Stimulated activated memory B cell treated with anti-CD40 and anti-IgM and Interleukin-4, amounts not matched to agents 10 μg/mL and 1 μg/mL and 100 μg/mL, for 72 hours (primary cell): ENCODE measurements at regions not wholly inside any gene's neighbourhood (a gene's known extent, or its start where the extent isn't known, plus 50 kb on each side); places are given as distances from the start of the nearest gene placed in this dataset.
"Not testable (repeated sequence)": the region's sequence is repeated elsewhere in the genome, so short reads cannot be mapped to it uniquely, and the experiment has no call there.

Experiments
- ATAC-seq: fragments of 150-1000 bp; cut with Tn5 transposase; 2 replicates; pipeline ENCODE4 v1.10.0; 2021
- H3K27ac Mint-ChIP-seq: one replicate; pipeline ENCODE4 v1.8.0; 2022; ENCODE audit warnings: mild to moderate bottlenecking, mixed read lengths
- H3K27me3 Mint-ChIP-seq: one replicate; pipeline ENCODE4 v1.8.0; 2022; ENCODE audit warnings: mixed read lengths
- H3K36me3 Mint-ChIP-seq: one replicate; pipeline ENCODE4 v1.8.0; 2022; ENCODE audit warnings: mixed read lengths
- H3K4me1 Mint-ChIP-seq: one replicate; pipeline ENCODE4 v1.8.0; 2022; ENCODE audit warnings: mixed read lengths
- H3K4me3 Mint-ChIP-seq: one replicate; pipeline ENCODE4 v1.8.0; 2022; ENCODE audit warnings: mild to moderate bottlenecking, moderate library complexity, mixed read lengths
- H3K9me3 Mint-ChIP-seq: one replicate; pipeline ENCODE4 v1.8.0; 2022; ENCODE audit warnings: mixed read lengths

DNA sequence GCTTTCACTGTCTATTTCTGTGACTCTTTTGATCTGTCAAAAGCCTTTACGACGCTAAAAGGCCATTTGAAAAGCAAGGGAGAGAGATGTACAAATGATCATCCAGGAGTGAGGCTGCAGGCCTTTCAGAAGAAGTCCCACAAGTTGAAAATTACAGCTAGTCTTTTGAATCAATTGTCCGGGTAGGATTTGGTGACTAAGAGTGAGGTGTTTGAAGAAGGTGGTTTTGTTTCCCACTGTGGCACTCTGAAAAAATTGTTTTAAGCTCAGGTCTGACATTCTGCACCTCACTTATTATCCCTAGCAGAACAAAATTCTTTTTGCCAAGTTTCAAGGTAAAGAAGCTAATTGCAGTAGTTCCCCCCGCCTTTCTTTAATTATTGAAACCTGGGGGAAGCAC is 50.8 kb upstream of the TMEM108 start:
- Mint-ChIP-seq H3K27me3 (peaks cover 22% of the 10 kb centered on the region), H3K4me3 (no peak overlapping the region), H3K9me3 (peaks cover 3% of the 10 kb centered on the region), H3K4me1 (no peaks in the 10 kb centered on the region), H3K27ac (no peak overlapping the region), H3K36me3 (no peaks in the 10 kb centered on the region)
- no peak for ATAC-seq

DNA sequence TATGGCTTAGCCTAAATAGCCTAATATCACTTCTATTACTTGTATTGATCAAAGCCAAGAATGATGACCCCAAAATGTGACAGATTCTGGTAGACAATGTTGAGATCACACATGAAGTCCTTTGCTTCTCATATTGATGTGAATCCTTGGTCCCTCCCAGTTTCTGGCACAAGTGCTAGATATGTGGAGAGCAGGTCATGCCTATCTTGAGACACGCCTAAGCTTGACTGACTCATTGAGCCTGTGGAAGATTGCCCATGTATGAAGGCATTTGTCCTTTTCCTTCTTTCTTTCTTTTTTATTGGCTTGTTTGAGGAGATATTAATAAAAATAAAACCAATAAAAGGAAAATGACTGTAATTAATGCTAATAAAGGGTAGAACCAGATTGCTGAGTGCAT is 54.0 kb upstream of the TMEM108 start:
- no peaks in the 10 kb centered on the region for H3K36me3 Mint-ChIP-seq
- ATAC-seq, result no peak
- peaks cover 22% of the 10 kb centered on the region for H3K27me3 Mint-ChIP-seq
- H3K4me3 Mint-ChIP-seq, result no peak overlapping the region
- H3K4me1 Mint-ChIP-seq, result no peaks in the 10 kb centered on the region
- peaks cover 3% of the 10 kb centered on the region for H3K9me3 Mint-ChIP-seq
- H3K27ac Mint-ChIP-seq, result no peak overlapping the region

DNA sequence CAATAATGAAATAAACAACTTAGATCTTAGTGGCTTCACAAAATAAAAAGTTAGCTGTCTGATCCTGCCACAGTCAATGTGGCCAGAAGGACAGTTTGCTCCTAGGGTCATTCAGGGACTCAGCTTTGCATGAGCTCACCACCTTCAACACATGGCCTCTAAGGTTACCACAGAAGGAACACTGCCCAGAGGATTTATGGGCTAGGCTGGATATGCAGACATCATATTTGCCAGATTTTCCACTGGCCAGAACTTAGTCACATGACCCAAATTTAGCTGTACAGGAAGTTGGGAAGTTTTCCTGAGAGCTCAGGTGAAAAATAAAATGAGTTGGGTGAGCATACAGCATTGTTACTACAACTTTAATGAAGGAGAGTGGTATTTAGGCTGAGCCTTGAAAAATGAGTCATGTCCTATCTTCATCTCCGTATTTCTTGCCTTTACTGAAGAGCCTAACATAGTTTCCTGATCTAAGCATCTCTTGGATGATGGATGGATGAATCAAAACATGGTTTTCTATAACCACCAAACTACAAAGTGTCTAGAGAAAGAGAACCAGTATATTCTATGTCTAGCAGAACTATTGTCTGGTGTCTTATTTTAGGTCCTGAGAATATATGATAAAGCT is 54.9 kb upstream of the TMEM108 start:
- Mint-ChIP-seq H3K36me3 (no peaks in the 10 kb centered on the region), H3K4me1 (peaks cover 5% of the 10 kb centered on the region), H3K4me3 (no peak overlapping the region)

DNA sequence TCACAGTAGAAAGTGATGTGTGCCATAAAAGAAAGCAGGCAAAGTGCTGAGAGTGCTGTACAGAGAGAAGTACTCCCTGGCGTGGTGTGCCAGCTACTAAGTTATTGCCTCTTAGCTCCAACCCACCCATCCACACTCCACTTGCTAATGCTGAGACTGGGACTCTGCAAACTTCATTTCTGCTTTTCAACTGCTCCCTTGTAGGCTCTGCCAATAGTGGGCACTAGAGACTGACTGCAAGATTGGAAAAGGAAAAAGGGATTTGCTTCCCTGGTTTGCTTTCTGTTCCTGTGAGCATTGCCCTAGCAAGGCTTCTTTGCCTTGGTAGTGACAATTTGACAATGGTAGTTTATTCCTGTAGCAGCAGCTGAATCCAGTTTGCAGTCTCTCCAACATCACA is 56.5 kb upstream of the TMEM108 start:
- Mint-ChIP-seq H3K4me1 (peaks cover 12% of the 10 kb centered on the region), H3K9me3 (peaks cover 3% of the 10 kb centered on the region), H3K36me3 (no peaks in the 10 kb centered on the region), H3K27me3 (peaks cover 13% of the 10 kb centered on the region), H3K27ac (no peak overlapping the region), H3K4me3 (no peak overlapping the region)
- no peak for ATAC-seq

More for the DNA sequence above, 54.9 kb upstream of the TMEM108 start:
- H3K27me3 Mint-ChIP-seq, result peaks cover 22% of the 10 kb centered on the region
- ATAC-seq, result no peak
- H3K27ac Mint-ChIP-seq, result no peak overlapping the region
- H3K9me3 Mint-ChIP-seq, result peaks cover 3% of the 10 kb centered on the region

DNA sequence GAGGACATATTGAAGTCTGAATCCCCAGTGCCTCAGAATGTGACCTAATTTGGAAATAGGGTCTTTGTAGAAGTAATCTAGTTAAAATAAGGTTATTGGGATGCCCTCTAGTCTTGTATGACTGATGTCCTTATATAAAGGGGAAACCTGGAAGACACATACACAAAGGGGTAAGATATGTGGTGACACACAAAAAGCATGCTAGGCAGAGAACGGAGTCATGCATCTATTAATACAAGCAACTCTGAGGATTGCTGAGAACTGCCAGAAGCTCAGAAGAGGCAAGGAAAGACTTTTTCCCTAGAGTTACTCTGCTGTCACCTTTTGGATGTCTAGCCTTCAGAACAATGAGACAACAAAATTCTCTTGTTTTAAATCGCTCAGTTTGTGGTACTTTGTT is 58.1 kb upstream of the TMEM108 start:
- peaks cover 12% of the 10 kb centered on the region for H3K4me1 Mint-ChIP-seq
- ATAC-seq, result no peak
- no peak overlapping the region for H3K4me3 Mint-ChIP-seq
- H3K9me3 Mint-ChIP-seq, result no peaks in the 10 kb centered on the region
- H3K27ac Mint-ChIP-seq, result no peak overlapping the region
- H3K27me3 Mint-ChIP-seq, result no peaks in the 10 kb centered on the region
- H3K36me3 Mint-ChIP-seq, result no peaks in the 10 kb centered on the region

DNA sequence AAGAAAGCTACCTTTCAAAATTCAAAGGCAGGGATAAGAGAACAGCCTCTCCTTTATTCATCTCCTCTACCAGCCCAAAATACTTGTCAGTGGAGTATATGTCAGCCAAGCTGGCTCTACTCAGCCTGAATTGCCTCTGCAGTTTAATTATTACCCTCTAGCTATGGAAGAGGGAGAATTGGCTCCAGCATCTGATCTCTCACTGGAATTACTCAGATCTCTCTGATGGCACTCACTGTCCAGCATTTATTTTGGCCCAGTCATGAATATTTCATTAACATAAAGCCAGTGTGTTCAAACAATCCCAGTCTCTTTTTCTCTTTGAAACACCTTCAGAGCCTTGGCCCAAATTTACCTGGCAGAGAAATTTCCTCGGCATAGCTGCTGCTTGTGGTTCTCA is 58.6 kb upstream of the TMEM108 start:
- Mint-ChIP-seq H3K36me3 (no peaks in the 10 kb centered on the region), H3K9me3 (no peaks in the 10 kb centered on the region), H3K4me3 (no peak overlapping the region), H3K4me1 (peaks cover 12% of the 10 kb centered on the region), H3K27me3 (no peaks in the 10 kb centered on the region), H3K27ac (no peak overlapping the region)
- no peak for ATAC-seq

DNA sequence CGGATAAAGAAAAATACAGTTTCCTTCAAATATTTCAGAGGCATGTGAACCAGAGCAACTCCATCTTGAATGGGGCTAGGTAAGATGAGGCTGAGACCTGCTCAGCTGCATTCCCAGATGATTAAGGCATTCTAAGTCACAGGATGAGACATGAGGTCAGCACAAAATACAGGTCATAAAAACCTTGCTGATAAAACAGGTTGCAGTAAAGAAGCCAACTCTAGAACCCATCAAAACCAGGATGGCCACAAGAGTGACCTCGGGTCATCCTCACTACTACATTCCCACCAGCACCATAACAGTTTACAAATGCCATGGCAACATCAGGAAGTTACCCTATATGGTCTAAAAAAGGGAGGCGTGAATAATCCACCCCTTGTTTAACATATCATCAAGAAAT is 59.2 kb upstream of the TMEM108 start:
- peaks cover 12% of the 10 kb centered on the region for H3K4me1 Mint-ChIP-seq
- H3K27ac Mint-ChIP-seq, ATAC-seq, H3K27me3 Mint-ChIP-seq, H3K4me3 Mint-ChIP-seq, H3K9me3 Mint-ChIP-seq, H3K36me3 Mint-ChIP-seq: not testable (repeated sequence)

DNA sequence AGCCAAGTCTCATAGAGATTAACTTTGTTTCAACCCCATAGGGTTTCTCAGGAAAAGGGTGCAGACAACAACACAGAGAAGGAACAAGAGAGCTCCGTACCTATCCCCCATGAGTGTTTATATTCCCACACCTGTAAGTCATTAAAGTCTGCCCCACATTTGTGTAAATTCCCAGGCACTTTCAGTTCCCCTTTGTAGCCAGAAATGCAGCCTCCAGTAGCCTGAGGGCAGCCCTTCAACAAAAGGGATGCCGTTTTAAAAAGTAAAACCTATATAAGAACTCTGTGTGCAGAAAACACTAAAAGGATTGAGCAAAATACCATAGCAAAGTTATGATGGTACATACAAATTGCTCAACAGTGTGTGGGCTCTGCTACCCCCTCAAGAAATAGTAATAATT is 59.7 kb upstream of the TMEM108 start:
- peak; percentile 68 for ATAC-seq
- Mint-ChIP-seq H3K4me3 (no peak overlapping the region), H3K9me3 (no peaks in the 10 kb centered on the region), H3K27ac (no peak overlapping the region), H3K4me1 (peaks cover 12% of the 10 kb centered on the region), H3K36me3 (no peaks in the 10 kb centered on the region), H3K27me3 (no peaks in the 10 kb centered on the region)

DNA sequence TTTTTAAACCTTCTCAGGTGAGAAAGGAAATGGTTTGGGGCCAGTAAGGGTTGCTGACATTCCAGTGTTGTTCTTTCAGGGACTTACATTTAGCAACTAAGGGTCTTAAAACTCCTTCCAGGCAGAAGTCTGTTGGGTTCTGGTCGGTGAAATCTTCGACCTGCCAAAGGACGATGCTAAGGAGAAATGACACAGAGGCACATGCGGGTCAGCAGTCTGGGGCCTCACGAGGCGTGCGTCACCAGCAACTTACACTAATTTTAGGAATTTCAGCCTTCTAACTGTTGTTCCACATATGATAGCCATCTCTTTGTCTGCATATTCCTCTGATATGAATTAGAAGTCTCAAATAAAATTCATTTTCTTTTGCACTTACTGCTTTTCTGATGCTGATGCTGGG is 64.1 kb upstream of the TMEM108 start:
- H3K36me3 Mint-ChIP-seq, result no peaks in the 10 kb centered on the region
- H3K27me3 Mint-ChIP-seq, result no peaks in the 10 kb centered on the region
- H3K27ac Mint-ChIP-seq, result no peak overlapping the region
- peaks cover 12% of the 10 kb centered on the region for H3K4me1 Mint-ChIP-seq
- H3K4me3 Mint-ChIP-seq, result no peak overlapping the region
- ATAC-seq, result no peak
- peaks cover 3% of the 10 kb centered on the region for H3K9me3 Mint-ChIP-seq

DNA sequence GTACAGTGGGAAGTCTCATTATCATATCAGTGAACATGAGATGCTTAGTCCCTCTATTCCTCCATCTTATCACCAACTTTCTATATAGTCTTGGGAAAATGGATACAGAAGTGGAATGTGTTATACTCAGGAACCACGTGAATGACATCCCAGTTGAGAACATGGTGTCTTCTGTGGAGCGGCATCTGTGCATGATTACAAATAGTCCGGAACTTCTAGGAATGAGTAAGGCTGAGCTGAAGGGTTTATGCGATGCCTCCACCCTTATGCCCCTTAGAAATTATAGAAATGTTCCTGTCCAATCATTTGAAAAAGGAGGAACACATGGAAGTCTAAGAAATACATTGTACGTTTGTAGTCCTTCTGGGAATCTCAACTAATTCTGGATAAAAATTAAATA is 64.8 kb upstream of the TMEM108 start:
- ATAC-seq, result no peak
- H3K4me1 Mint-ChIP-seq, result peaks cover 9% of the 10 kb centered on the region
- no peaks in the 10 kb centered on the region for H3K36me3 Mint-ChIP-seq
- H3K4me3 Mint-ChIP-seq, result no peak overlapping the region
- H3K27ac Mint-ChIP-seq, result no peak overlapping the region
- H3K27me3 Mint-ChIP-seq, result no peaks in the 10 kb centered on the region
- H3K9me3 Mint-ChIP-seq, result peaks cover 3% of the 10 kb centered on the region

DNA sequence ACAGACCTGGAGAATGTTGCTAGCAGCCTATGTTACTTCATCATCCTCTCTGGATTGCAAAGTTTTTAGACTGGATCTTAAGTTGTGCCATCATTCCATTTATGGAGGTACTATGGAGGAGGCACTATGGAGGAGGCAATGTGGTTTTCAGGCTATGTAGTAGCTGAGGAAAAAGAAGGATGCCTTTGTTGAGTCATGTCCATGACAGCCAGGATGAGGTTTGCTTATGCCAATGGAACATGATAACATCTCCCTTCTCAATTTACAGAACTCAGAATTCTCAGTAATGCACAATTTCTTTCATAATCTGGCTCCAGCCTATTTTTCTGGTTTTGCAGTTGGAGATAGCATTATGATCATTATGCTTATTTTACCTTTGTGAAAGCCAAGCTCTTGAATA is 65.9 kb upstream of the TMEM108 start:
- Mint-ChIP-seq H3K4me3 (no peak overlapping the region), H3K27ac (no peak overlapping the region), H3K27me3 (no peaks in the 10 kb centered on the region), H3K9me3 (peaks cover 3% of the 10 kb centered on the region), H3K4me1 (no peaks in the 10 kb centered on the region), H3K36me3 (no peaks in the 10 kb centered on the region)
- no peak for ATAC-seq

DNA sequence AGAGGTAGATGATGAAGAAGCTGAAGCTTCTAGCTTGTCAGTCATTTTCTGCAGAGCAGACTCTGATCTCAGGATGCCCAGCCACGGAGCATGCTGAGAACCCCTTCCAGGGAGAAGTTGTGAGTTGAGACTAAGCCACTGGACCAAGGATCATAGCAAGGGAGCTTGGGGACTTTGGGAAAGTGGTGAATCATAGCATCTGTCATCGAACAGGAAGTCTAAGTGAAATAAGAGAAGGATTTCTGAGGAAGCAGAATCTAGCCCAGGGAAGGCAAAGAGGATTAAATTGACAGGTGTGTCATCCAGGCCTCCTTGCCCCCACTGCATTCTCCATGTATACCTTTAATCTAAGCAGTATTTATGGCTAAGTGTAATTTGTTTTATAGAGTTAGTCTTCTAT is 71.8 kb upstream of the TMEM108 start:
- Mint-ChIP-seq H3K9me3 (peaks cover 6% of the 10 kb centered on the region), H3K4me3 (no peak overlapping the region), H3K27me3 (no peaks in the 10 kb centered on the region), H3K4me1 (no peaks in the 10 kb centered on the region), H3K27ac (no peak overlapping the region), H3K36me3 (no peaks in the 10 kb centered on the region)
- peak; percentile 47 for ATAC-seq

DNA sequence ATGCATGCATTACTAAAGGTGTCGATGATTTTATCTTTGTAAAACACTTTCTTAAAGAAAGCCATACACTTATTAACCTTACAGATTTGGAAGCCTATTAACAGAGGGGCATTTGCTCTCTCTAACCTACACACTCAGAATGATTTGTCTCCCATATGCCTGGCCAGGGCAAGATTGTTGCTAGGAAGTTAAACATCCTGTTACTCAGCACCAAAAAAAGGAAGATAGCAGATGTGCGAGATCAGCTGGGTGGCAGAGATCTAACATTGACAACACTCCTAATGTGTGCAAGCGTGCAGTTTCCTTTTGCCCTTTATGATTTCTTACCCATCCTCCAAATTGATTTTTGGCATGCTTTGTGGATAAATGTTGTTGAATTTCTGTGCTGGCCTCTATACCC is 73.9 kb upstream of the TMEM108 start:
- Mint-ChIP-seq H3K9me3 (peaks cover 3% of the 10 kb centered on the region), H3K27ac (no peak overlapping the region), H3K36me3 (no peaks in the 10 kb centered on the region), H3K4me1 (no peaks in the 10 kb centered on the region), H3K27me3 (no peaks in the 10 kb centered on the region), H3K4me3 (no peak overlapping the region)
- ATAC-seq, result no peak

DNA sequence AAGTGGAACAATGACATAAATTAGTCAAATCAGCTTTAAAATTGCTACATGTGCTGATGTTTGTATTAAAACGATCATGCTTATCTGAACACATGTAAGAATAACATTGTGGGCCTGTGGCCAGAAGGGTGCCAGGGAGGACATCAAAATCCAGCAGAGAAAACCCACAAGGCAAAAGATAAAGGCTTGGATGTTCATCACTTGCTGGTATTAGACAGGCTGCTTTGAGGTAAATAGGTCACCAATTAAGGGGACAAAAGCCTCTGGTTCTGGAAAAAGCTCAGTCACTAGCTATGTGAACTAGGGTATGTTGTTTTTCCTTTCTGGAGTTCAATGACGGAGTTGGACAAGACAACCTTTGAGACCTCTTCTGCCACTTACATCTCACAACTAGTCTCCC is 74.4 kb upstream of the TMEM108 start:
- no peaks in the 10 kb centered on the region for H3K4me1 Mint-ChIP-seq
- peaks cover 3% of the 10 kb centered on the region for H3K9me3 Mint-ChIP-seq
- H3K36me3 Mint-ChIP-seq, result no peaks in the 10 kb centered on the region
- no peak overlapping the region for H3K27ac Mint-ChIP-seq
- no peaks in the 10 kb centered on the region for H3K27me3 Mint-ChIP-seq
- no peak for ATAC-seq
- H3K4me3 Mint-ChIP-seq, result no peak overlapping the region

DNA sequence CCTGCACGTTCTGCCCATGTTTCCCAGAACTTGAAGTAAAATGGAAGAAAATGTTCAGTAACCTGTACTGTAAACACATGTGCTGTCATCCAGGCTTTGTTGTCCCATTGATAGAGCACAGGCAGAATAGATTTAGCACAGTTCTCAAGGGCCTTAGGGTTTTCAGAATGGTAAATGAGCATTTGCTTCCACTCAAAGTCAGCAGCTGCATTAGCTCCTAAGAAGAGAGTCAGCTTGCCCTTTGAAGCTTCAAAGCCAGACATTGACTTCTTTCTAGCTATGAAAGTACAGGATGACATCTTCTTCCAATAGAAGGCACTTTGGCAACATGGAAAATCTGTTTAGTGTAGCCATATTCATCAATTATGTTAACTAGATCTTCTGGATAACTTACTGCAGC is 76.2 kb upstream of the TMEM108 start:
- ATAC-seq, result no peak
- H3K27me3 Mint-ChIP-seq, result peaks cover 10% of the 10 kb centered on the region
- H3K9me3 Mint-ChIP-seq, result peaks cover 3% of the 10 kb centered on the region
- H3K4me1 Mint-ChIP-seq, result no peaks in the 10 kb centered on the region
- no peaks in the 10 kb centered on the region for H3K36me3 Mint-ChIP-seq
- no peak overlapping the region for H3K27ac Mint-ChIP-seq
- no peak overlapping the region for H3K4me3 Mint-ChIP-seq

DNA sequence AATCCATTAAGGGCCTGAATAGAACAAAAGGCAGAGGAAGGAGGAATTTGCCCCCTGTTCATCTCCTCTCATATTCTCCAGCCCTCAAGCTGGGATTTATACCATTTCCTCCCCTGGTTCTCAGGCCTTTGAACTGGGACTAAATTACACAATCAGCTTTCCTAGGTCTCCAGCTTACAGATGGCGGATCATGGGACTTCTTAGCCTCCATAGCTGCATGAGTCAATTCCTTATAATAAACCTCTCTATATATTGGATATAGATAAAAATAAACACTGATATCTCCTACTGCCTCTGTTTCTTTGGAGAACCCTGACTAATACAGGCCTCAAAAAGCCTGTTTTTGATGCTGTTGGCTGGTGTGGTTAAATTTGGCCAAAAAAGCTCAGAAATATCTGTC is 84.5 kb upstream of the TMEM108 start:
- Mint-ChIP-seq H3K4me3 (no peak overlapping the region), H3K27ac (no peak overlapping the region), H3K4me1 (no peaks in the 10 kb centered on the region), H3K27me3 (peaks cover 20% of the 10 kb centered on the region), H3K36me3 (no peaks in the 10 kb centered on the region), H3K9me3 (no peaks in the 10 kb centered on the region)
- ATAC-seq, result no peak

DNA sequence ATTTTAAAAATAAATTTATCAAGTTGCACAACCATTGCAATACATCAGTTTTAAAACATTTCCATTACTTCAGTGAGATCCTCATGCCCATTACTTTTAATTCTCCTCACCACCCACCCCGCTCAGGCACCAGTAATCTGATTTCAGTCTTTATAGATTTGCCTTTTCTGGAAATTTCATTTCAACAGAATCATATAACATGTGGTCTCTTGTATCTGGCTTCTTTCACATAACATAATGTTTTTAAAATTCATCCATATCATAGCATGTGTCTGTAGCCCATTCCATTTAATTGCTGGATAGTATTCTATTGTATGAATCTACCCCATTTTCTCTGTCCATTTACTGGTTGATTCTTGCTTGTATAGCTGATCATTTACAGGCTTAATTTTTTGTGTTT is 110.3 kb upstream of the TMEM108 start:
- Mint-ChIP-seq H3K4me3 (no peak overlapping the region), H3K9me3 (no peaks in the 10 kb centered on the region), H3K27me3 (no peaks in the 10 kb centered on the region), H3K27ac (no peak overlapping the region), H3K4me1 (no peaks in the 10 kb centered on the region), H3K36me3 (no peaks in the 10 kb centered on the region)
- ATAC-seq, result no peak
